H9 (cell line): ENCODE measurements at regions not wholly inside any gene's neighbourhood (a gene's known extent, or its start where the extent isn't known, plus 50 kb on each side); places are given as distances from the start of the nearest gene placed in this dataset.

Experiments
- DNase-seq: peaks from one replicate; pipeline ENCODE4 v3.0.0-alpha.2; 2017
- H2AFZ ChIP-seq: one replicate; pipeline ENCODE4 v1.6.1; 2013; ENCODE audit warnings: mild to moderate bottlenecking, low read length, control low read depth, moderate library complexity
- H2AK5ac ChIP-seq: 2 replicates; pipeline ENCODE4 v1.6.1; 2013; ENCODE audit warnings: low read length, control low read depth, mixed read lengths; ENCODE audit not compliant: insufficient read length
- H2BK120ac ChIP-seq: one replicate; pipeline ENCODE4 v1.6.1; 2013; ENCODE audit warnings: low read depth, mild to moderate bottlenecking, low read length, control low read depth, inconsistent platforms; ENCODE audit not compliant: poor library complexity, severe bottlenecking
- H2BK12ac ChIP-seq: 2 replicates; pipeline ENCODE4 v1.6.1; 2013; ENCODE audit warnings: low read length, control low read depth, mixed read lengths, low read depth; ENCODE audit not compliant: insufficient read length
- H2BK15ac ChIP-seq: 2 replicates; pipeline ENCODE4 v1.6.1; 2013; ENCODE audit warnings: low read depth, low read length, control low read depth
- H2BK20ac ChIP-seq: one replicate; pipeline ENCODE4 v1.6.1; 2013; ENCODE audit warnings: low read depth, mild to moderate bottlenecking, low read length, control low read depth, inconsistent platforms; ENCODE audit not compliant: poor library complexity, severe bottlenecking
- H2BK5ac ChIP-seq: 2 replicates; pipeline ENCODE4 v1.6.1; 2013; ENCODE audit warnings: low read length, control low read depth, mixed read lengths; ENCODE audit not compliant: insufficient read length
- H3K14ac ChIP-seq: 2 replicates; pipeline ENCODE4 v1.6.1; 2013; ENCODE audit warnings: low read length, control low read depth; ENCODE audit not compliant: insufficient read depth
- H3K18ac ChIP-seq: 2 replicates; pipeline ENCODE4 v1.6.1; 2013; ENCODE audit warnings: low read depth, mild to moderate bottlenecking, mixed read lengths, low read length, control low read depth; ENCODE audit not compliant: insufficient read length
- H3K23ac ChIP-seq: 2 replicates; pipeline ENCODE4 v1.6.1; 2013; ENCODE audit warnings: low read length, control low read depth, mixed read lengths, low read depth; ENCODE audit not compliant: insufficient read length
- H3K23me2 ChIP-seq: 2 replicates; pipeline ENCODE4 v1.6.1; 2013; ENCODE audit warnings: low read depth, mild to moderate bottlenecking, mixed read lengths, low read length, control low read depth; ENCODE audit not compliant: insufficient read length, poor library complexity, severe bottlenecking
- H3K27ac ChIP-seq: 2 replicates; pipeline ENCODE4 v1.5.1; 2013; ENCODE audit warnings: low read length, control low read depth, mixed read lengths, low read depth; ENCODE audit not compliant: insufficient read length
- H3K27me3 ChIP-seq: 2 replicates; pipeline ENCODE4 v1.6.1; 2013; ENCODE audit warnings: low read length, control low read depth, inconsistent platforms; ENCODE audit not compliant: insufficient read depth
- H3K4ac ChIP-seq: 2 replicates; pipeline ENCODE4 v1.6.1; 2013; ENCODE audit warnings: low read depth, mild to moderate bottlenecking, control low read depth, inconsistent platforms, low read length, moderate library complexity
- H3K4me1 ChIP-seq: 2 replicates; pipeline ENCODE4 v1.6.1; 2013; ENCODE audit warnings: low read length, control low read depth, inconsistent platforms; ENCODE audit not compliant: insufficient read depth
- H3K4me2 ChIP-seq: 2 replicates; pipeline ENCODE4 v1.6.1; 2013; ENCODE audit warnings: low read length, control low read depth, mixed read lengths; ENCODE audit not compliant: insufficient read length, insufficient read depth
- H3K56ac ChIP-seq: 2 replicates; pipeline ENCODE4 v1.6.1; 2013; ENCODE audit warnings: low read depth, mild to moderate bottlenecking, mixed read lengths, low read length, control low read depth; ENCODE audit not compliant: insufficient read length
- H3K79me1 ChIP-seq: 2 replicates; pipeline ENCODE4 v1.6.1; 2013; ENCODE audit warnings: low read depth, mild to moderate bottlenecking, moderate library complexity, low read length, control low read depth, inconsistent platforms; ENCODE audit not compliant: insufficient read depth, poor library complexity, severe bottlenecking
- H3K79me2 ChIP-seq: 2 replicates; pipeline ENCODE4 v1.6.1; 2013; ENCODE audit warnings: low read length, control low read depth, inconsistent platforms; ENCODE audit not compliant: insufficient read depth
- H3K9ac ChIP-seq: 2 replicates; pipeline ENCODE4 v1.6.1; 2013; ENCODE audit warnings: low read length, control low read depth, mixed read lengths; ENCODE audit not compliant: insufficient read length; ENCODE audit errors: extremely low read depth
- H3K9me3 ChIP-seq: one replicate; pipeline ENCODE4 v1.6.1; 2013; ENCODE audit warnings: low read depth, low read length, inconsistent platforms; ENCODE audit not compliant: control insufficient read depth
- H3T11ph ChIP-seq: one replicate; pipeline ENCODE4 v1.6.1; 2013; ENCODE audit warnings: mild to moderate bottlenecking, low read length, control low read depth, inconsistent platforms
- H4K20me1 ChIP-seq: one replicate; pipeline ENCODE4 v1.6.1; 2013; ENCODE audit not compliant: control insufficient read depth, insufficient read length, insufficient read depth
- H4K5ac ChIP-seq: 2 replicates; pipeline ENCODE4 v1.6.1; 2013; ENCODE audit warnings: low read depth, mild to moderate bottlenecking, mixed read lengths, low read length, control low read depth; ENCODE audit not compliant: insufficient read length
- H4K8ac ChIP-seq: replicated peaks from 2 replicates; pipeline ENCODE4 v1.6.1; 2013; ENCODE audit warnings: low read length, control low read depth, mixed read lengths, low read depth; ENCODE audit not compliant: insufficient read length
- H4K91ac ChIP-seq: 2 replicates; pipeline ENCODE4 v1.6.1; 2013; ENCODE audit warnings: low read depth, mild to moderate bottlenecking, moderate library complexity, mixed read lengths, low read length, control low read depth; ENCODE audit not compliant: insufficient read length
- H3K27ac Mint-ChIP-seq, 3 experiments: 2 replicates in 2 of 3; 3 replicates in 1 of 3; pipeline ENCODE4 v1.8.0; 2020 to 2021; ENCODE audit warnings: mixed read lengths in 3 of 3, mild to moderate bottlenecking in 1 of 3, moderate library complexity in 1 of 3
- H3K27me3 Mint-ChIP-seq: 2 replicates; pipeline ENCODE4 v1.8.0; 2021; ENCODE audit warnings: low read depth, mild to moderate bottlenecking, moderate library complexity, mixed read lengths
- H3K36me3 Mint-ChIP-seq, 3 experiments: 2 replicates in 2 of 3; 3 replicates in 1 of 3; pipeline ENCODE4 v1.8.0; 2020 to 2021; ENCODE audit warnings: low read depth in 3 of 3, mixed read lengths in 3 of 3; ENCODE audit not compliant: insufficient read depth in 1 of 3
- H3K4me1 Mint-ChIP-seq, 2 experiments: 2 replicates each; pipeline ENCODE4 v1.8.0; 2020; ENCODE audit warnings: mixed read lengths in 2 of 2
- H3K4me3 Mint-ChIP-seq, 2 experiments: 2 replicates in 1 of 2; 3 replicates in 1 of 2; pipeline ENCODE4 v1.8.0; 2020 to 2021; ENCODE audit warnings: mild to moderate bottlenecking in 2 of 2, mixed read lengths in 2 of 2, moderate library complexity in 1 of 2
- H3K9me3 Mint-ChIP-seq, 2 experiments: 2 replicates in 1 of 2; 3 replicates in 1 of 2; pipeline ENCODE4 v1.8.0; 2020; ENCODE audit warnings: mild to moderate bottlenecking in 2 of 2, mixed read lengths in 2 of 2, moderate library complexity in 1 of 2
- TF ChIP-seq, protein P1 (sequence below): fragments of 200-600 bp; sonication (generic); conservative IDR thresholded peaks from 3 replicates; pipeline ENCODE4 v1.8.0; 2021; ENCODE audit warnings: antibody characterized with exemption, mild to moderate bottlenecking

DNA sequence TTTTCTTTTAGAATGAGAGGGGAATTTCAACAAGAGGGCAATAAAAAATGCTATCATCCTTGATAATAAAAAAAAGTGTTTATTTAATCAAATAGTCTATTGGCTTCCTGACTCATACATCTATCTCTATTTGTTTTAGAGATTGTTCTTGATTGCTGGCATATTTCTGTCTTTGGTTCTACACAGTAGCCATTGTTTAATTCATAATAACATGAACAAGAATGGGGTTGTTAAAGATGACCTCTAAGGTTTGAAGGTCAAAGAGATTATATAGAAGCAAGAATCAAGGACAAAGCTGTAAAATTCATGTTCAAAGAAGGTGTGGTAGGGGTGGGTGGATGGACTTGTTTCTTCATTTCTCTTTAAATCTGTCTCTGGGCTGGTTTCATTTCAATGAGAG lies 166.0 kb upstream of the KLF12 start:
- Histone ChIP-seq H3K79me2 (no peaks in the 10 kb centered on the region), H2BK5ac (no peak overlapping the region), H3K79me1 (no peaks in the 10 kb centered on the region), H4K5ac (no peak overlapping the region), H3K23me2 (no peaks in the 10 kb centered on the region), H2BK120ac (no peak overlapping the region), H2AFZ (no peak overlapping the region), H3K9me3 (no peaks in the 10 kb centered on the region), H3K56ac (no peak overlapping the region), H3K4me2 (no peak overlapping the region), H3T11ph (no peak overlapping the region), H3K14ac (no peak overlapping the region), H2BK20ac (no peak overlapping the region), H4K20me1 (no peaks in the 10 kb centered on the region), H3K4ac (no peak overlapping the region), H3K18ac (no peak overlapping the region), H2BK12ac (no peak overlapping the region), H3K27me3 (no peaks in the 10 kb centered on the region), H3K4me1 (no peaks in the 10 kb centered on the region), H3K23ac (no peak overlapping the region), H2AK5ac (no peak overlapping the region), H4K8ac (no peak overlapping the region), H2BK15ac (no peak overlapping the region), H3K9ac (no peak overlapping the region), H3K27ac (no peak overlapping the region), H4K91ac (no peak overlapping the region)
- Mint-ChIP-seq H3K36me3 (no peaks in the 10 kb centered on the region), H3K27me3 (no peaks in the 10 kb centered on the region; the same call in none of the 2 replicates), H3K4me3 (no peak overlapping the region), H3K4me1 (peaks cover 22% of the 10 kb centered on the region in 2 experiments), H3K27ac (no peak overlapping the region), H3K9me3 (no peaks in the 10 kb centered on the region; a peak in 1 of 5 replicates)
- DNase-seq = no peak
- TF ChIP-seq, protein P1, sequence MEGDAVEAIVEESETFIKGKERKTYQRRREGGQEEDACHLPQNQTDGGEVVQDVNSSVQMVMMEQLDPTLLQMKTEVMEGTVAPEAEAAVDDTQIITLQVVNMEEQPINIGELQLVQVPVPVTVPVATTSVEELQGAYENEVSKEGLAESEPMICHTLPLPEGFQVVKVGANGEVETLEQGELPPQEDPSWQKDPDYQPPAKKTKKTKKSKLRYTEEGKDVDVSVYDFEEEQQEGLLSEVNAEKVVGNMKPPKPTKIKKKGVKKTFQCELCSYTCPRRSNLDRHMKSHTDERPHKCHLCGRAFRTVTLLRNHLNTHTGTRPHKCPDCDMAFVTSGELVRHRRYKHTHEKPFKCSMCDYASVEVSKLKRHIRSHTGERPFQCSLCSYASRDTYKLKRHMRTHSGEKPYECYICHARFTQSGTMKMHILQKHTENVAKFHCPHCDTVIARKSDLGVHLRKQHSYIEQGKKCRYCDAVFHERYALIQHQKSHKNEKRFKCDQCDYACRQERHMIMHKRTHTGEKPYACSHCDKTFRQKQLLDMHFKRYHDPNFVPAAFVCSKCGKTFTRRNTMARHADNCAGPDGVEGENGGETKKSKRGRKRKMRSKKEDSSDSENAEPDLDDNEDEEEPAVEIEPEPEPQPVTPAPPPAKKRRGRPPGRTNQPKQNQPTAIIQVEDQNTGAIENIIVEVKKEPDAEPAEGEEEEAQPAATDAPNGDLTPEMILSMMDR = no peak
